Esophagus muscularis mucosa (tissue), 4 donors: ENCODE measurements at regions not wholly inside any gene's neighbourhood (a gene's known extent, or its start where the extent isn't known, plus 50 kb on each side); places are given as distances from the start of the nearest gene placed in this dataset.

Experiments used
- DNase-seq: peaks from one replicate; pipeline ENCODE4 v3.0.0-alpha.2; 2017; ENCODE audit errors: extremely low spot score
- H3K27ac ChIP-seq, 4 donors: fragments of 200-600 bp; sonication (generic); replicated peaks in 1 of 4; 1 replicate in 3 of 4; 2 replicates in 1 of 4; pipeline ENCODE4 v1.5.1; 2016 to 2019; ENCODE audit warnings: mild to moderate bottlenecking in 1 of 4
- H3K27me3 ChIP-seq, 4 donors: fragments of 200-600 bp; sonication (generic); one replicate each; pipeline versions ENCODE4 v1.5.1 to v1.6.0; 2016 to 2019
- H3K36me3 ChIP-seq, 4 donors: fragments of 200-600 bp; sonication (generic); one replicate each; pipeline ENCODE4 v1.5.1; 2016 to 2019
- H3K4me1 ChIP-seq, 4 donors: fragments of 200-600 bp; sonication (generic); one replicate each; pipeline ENCODE4 v1.5.1; 2016 to 2019
- H3K4me3 ChIP-seq, 4 donors: fragments of 200-600 bp; sonication (generic); 1 replicate in 2 of 4; 2 replicates in 2 of 4; pipeline ENCODE4 v1.5.1; 2016 to 2019; ENCODE audit warnings: mild to moderate bottlenecking in 4 of 4, moderate library complexity in 1 of 4
- H3K9me3 ChIP-seq, 4 donors: fragments of 200-600 bp; sonication (generic); 1 replicate in 3 of 4; 2 replicates in 1 of 4; pipeline ENCODE4 v1.5.1; 2016 to 2019
- CTCF ChIP-seq, 3 experiments: fragments of 200-600 bp in 2 of 3; fragments of 450-650 bp in 1 of 3; sonication (generic) in 2 of 3; IDR thresholded peaks; one replicate each; pipeline ENCODE4 v1.5.1; 2017 to 2019; ENCODE audit warnings: antibody characterized with exemption in 3 of 3, mild to moderate bottlenecking in 2 of 3, moderate library complexity in 1 of 3
- EP300 ChIP-seq: sonication (generic); formaldehyde crosslinking; IDR thresholded peaks from one replicate; pipeline ENCODE4 v1.6.1; 2017; ENCODE audit warnings: antibody characterized with exemption
- POLR2A ChIP-seq: fragments of 450-650 bp; IDR thresholded peaks from one replicate; pipeline ENCODE4 v1.6.1; 2017; ENCODE audit warnings: antibody characterized with exemption, moderate library complexity, mild to moderate bottlenecking, low read depth
- POLR2AphosphoS5 ChIP-seq, 2 donors: sonication (generic); formaldehyde crosslinking; IDR thresholded peaks; one replicate each; pipeline ENCODE4 v1.6.1; 2017; ENCODE audit warnings: antibody characterized with exemption in 2 of 2
- WGBS: methylation state at CpG from one replicate; pipeline ENCODE4 v1.1.5; 2018; 5-methylcytosine and 5-hydroxymethylcytosine counted together
- intact Hi-C: fragments of 100-400 bp; cut with DNase I; formaldehyde crosslinking; loops from one replicate; pipeline ENCODE4 v1.15.1; 2023

GRCh38 chr5:124468671-124469411 is 277.6 kb downstream of the ZNF608 start:
- 83% methylated on average over 5 of the region's 5 CpGs for WGBS
- no peak for TF ChIP-seq EP300
- no peak for TF ChIP-seq POLR2AphosphoS5 (IDR thresholded peaks at IDR 0.05)
- TF ChIP-seq CTCF (IDR thresholded peaks at IDR 0.05) = no peak
- no peak for TF ChIP-seq POLR2A
- no peak for DNase-seq

DNA sequence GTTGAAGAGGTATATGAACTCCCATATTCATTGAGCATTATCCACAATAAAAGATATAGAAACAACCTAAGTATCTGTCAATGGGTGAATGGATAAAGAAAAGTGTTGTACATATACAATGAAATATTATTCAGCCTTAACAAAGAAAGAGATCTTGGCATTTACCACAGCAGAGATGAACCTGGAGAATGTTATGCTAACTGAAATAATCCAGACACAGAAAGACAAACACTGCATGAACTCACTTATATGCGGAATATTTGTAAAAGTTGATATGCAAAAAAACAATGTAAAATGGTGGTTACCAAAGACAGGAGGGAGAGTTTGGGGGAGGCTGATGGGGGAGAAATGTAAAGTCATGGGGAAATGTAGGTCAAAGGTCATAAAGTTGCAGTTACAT is 278.7 kb downstream of the ZNF608 start:
- Histone ChIP-seq H3K9me3 (no peaks in the 10 kb centered on the region), H3K4me1 (no peaks in the 10 kb centered on the region), H3K36me3 (no peaks in the 10 kb centered on the region), H3K27ac (no peak overlapping the region), H3K27me3 (no peaks in the 10 kb centered on the region), H3K4me3 (no peak overlapping the region)
- intact Hi-C loops = no loop called here
- DNase-seq = no peak
- WGBS = 89% methylated on average over 1 of the region's 1 CpG
- no peak for TF ChIP-seq POLR2A
- TF ChIP-seq CTCF (IDR thresholded peaks at IDR 0.05) = no peak
- no peak for TF ChIP-seq EP300
- no peak for TF ChIP-seq POLR2AphosphoS5 (IDR thresholded peaks at IDR 0.05)

More at GRCh38 chr5:124468671-124469411, 277.6 kb downstream of the ZNF608 start:
- Histone ChIP-seq H3K27me3 (no peaks in the 10 kb centered on the region), H3K4me1 (no peaks in the 10 kb centered on the region), H3K27ac (no peak overlapping the region), H3K4me3 (no peak overlapping the region), H3K9me3 (no peaks in the 10 kb centered on the region), H3K36me3 (no peaks in the 10 kb centered on the region)
- intact Hi-C loops = no loop called here

GRCh38 chr5:124466011-124466410 is 280.4 kb downstream of the ZNF608 start:
- Histone ChIP-seq H3K27me3 (no peaks in the 10 kb centered on the region), H3K4me3 (no peak overlapping the region), H3K9me3 (no peaks in the 10 kb centered on the region), H3K36me3 (no peaks in the 10 kb centered on the region), H3K4me1 (peaks cover 0 to 4% (median 0%) of the 10 kb centered on the region in 4 donors), H3K27ac (no peak overlapping the region)
- intact Hi-C loops = no loop called here
- 82% methylated on average over 4 of the region's 4 CpGs for WGBS
- TF ChIP-seq CTCF (IDR thresholded peaks at IDR 0.05) (no peak), POLR2AphosphoS5 (IDR thresholded peaks at IDR 0.05) (no peak), EP300 (no peak), POLR2A (no peak)
- no peak for DNase-seq

- Histone ChIP-seq H3K4me1 (peaks cover 0 to 4% (median 0%) of the 10 kb centered on the region in 4 donors), H3K36me3 (no peaks in the 10 kb centered on the region), H3K27ac (no peak overlapping the region), H3K9me3 (no peaks in the 10 kb centered on the region), H3K4me3 (no peak overlapping the region), H3K27me3 (no peaks in the 10 kb centered on the region)
- DNase-seq = no peak
- TF ChIP-seq POLR2A (no peak), EP300 (no peak), CTCF (IDR thresholded peaks at IDR 0.05) (no peak), POLR2AphosphoS5 (IDR thresholded peaks at IDR 0.05) (no peak)
- intact Hi-C loops = no loop called here
- WGBS = 91% methylated on average over 3 of the region's 3 CpGs
Observed at GRCh38 chr5:124463851-124464250, 282.6 kb downstream of the ZNF608 start.

GRCh38 chr5:124462751-124463150 is 283.7 kb downstream of the ZNF608 start:
- TF ChIP-seq POLR2A (no peak), POLR2AphosphoS5 (IDR thresholded peaks at IDR 0.05) (no peak), CTCF (IDR thresholded peaks at IDR 0.05) (no peak), EP300 (no peak)
- Histone ChIP-seq H3K9me3 (no peaks in the 10 kb centered on the region), H3K4me3 (no peak overlapping the region), H3K27ac (no peak overlapping the region), H3K27me3 (no peaks in the 10 kb centered on the region), H3K36me3 (no peaks in the 10 kb centered on the region), H3K4me1 (peaks cover 0 to 4% (median 0%) of the 10 kb centered on the region in 4 donors)
- DNase-seq = no peak
- intact Hi-C loops = no loop called here
- WGBS = 92% methylated on average over 4 of the region's 4 CpGs
